ENCODE measurements at regions not wholly inside any gene's neighbourhood (a gene's known extent, or its start where the extent isn't known, plus 50 kb on each side); places are given as distances from the start of the nearest gene placed in this dataset.

DNA sequence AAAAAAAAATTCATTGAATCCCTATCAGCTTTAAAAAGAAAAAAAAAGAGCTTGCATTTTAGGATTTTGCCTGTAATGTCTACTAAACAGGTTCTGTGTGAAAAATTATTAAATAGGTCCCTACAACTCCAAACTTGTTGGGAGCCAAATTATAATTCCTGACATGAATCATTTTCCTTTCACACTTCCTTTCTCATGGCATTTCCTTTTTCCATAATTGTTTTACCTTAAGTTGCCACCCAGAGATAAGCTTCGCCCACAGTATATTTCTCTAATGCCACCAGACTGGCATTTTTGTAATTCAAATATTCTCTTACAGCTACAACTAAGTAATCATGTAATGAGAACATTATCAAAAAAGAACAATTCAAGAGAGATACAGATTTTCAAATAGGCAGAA is 348.8 kb downstream of the EFNA5 start:
- TF ChIP-seq, protein P1, sequence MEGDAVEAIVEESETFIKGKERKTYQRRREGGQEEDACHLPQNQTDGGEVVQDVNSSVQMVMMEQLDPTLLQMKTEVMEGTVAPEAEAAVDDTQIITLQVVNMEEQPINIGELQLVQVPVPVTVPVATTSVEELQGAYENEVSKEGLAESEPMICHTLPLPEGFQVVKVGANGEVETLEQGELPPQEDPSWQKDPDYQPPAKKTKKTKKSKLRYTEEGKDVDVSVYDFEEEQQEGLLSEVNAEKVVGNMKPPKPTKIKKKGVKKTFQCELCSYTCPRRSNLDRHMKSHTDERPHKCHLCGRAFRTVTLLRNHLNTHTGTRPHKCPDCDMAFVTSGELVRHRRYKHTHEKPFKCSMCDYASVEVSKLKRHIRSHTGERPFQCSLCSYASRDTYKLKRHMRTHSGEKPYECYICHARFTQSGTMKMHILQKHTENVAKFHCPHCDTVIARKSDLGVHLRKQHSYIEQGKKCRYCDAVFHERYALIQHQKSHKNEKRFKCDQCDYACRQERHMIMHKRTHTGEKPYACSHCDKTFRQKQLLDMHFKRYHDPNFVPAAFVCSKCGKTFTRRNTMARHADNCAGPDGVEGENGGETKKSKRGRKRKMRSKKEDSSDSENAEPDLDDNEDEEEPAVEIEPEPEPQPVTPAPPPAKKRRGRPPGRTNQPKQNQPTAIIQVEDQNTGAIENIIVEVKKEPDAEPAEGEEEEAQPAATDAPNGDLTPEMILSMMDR (IDR thresholded peaks at IDR 0.05; ENCODE audit: low read depth, low read length): no peak
- Histone ChIP-seq H3K9me3 (ENCODE audit: control insufficient read depth, insufficient read depth, low read length) (no peaks in the 10 kb centered on the region), H3K4me3 (ENCODE audit: low read depth, low read length) (no peak overlapping the region), H3K27ac (ENCODE audit: low read depth, low read length) (no peak overlapping the region), H3K27me3 (ENCODE audit: control insufficient read depth, insufficient read depth, low read length) (no peaks in the 10 kb centered on the region)
- CTCF ChIA-PET: interaction anchor here (1.0 kb wide), 1 partner anchor 250 kb away, joined by 4 read pairs; no protein-coding TSS in a partner anchor
- POLR2A ChIA-PET: no interaction called here
- DNase-seq (ENCODE audit: low read depth, low spot score): no peak

DNA sequence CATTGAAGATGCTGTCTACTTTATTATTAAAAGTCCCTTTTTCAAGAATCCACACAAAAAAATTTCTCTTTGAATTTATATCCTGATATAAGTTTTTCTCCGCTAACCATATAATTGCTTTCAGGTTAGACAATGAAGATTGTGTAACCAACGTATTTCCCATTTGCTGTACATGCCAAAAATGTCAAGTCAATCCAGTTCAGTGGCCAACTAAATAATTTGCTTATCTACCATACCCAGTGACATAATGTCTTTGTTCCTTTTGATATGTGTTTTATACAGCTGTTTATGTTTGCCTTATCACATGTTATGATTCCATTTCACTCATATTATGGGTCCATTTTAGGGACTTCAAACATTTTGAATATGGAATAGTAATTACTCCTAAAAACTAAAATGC is 349.9 kb downstream of the EFNA5 start:
- Histone ChIP-seq H3K9me3 (ENCODE audit: control insufficient read depth, insufficient read depth, low read length) (no peaks in the 10 kb centered on the region), H3K27ac (ENCODE audit: low read depth, low read length) (no peak overlapping the region), H3K27me3 (ENCODE audit: control insufficient read depth, insufficient read depth, low read length) (no peaks in the 10 kb centered on the region), H3K4me3 (ENCODE audit: low read depth, low read length) (no peak overlapping the region)
- DNase-seq (ENCODE audit: low read depth, low spot score): no peak
- TF ChIP-seq, protein P1 (IDR thresholded peaks at IDR 0.05; ENCODE audit: low read depth, low read length): no peak
- ChIA-PET POLR2A (no interaction called here), CTCF (interaction anchor here (1.7 kb wide), 1 partner anchor 73 kb away, joined by 3 read pairs; no protein-coding TSS in a partner anchor)

DNA sequence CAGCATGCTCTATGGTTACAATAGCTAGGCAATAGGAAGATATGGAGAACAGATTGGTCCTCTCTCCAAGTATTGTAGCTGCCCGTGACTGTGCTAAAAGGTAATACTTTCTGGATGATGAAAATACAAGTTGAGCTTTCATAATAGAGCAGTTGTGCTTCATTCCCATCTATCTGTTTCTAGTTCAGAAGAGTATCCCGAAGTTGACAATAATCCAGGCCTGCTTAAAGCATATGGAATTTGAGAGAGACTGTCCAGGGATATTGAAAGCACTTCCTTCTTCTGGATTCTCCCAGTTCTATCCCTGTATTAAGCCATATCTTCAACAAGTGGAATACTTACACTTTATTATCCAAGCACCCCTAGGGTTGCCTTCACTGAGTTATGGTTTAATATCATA is 350.4 kb downstream of the EFNA5 start:
- TF ChIP-seq, protein P1 (IDR thresholded peaks at IDR 0.05; ENCODE audit: low read depth, low read length): no peak
- Histone ChIP-seq H3K27ac (ENCODE audit: low read depth, low read length) (no peak overlapping the region), H3K9me3 (ENCODE audit: control insufficient read depth, insufficient read depth, low read length) (no peaks in the 10 kb centered on the region), H3K4me3 (ENCODE audit: low read depth, low read length) (no peak overlapping the region), H3K27me3 (ENCODE audit: control insufficient read depth, insufficient read depth, low read length) (no peaks in the 10 kb centered on the region)
- CTCF ChIA-PET: interaction anchor here (1.7 kb wide), 1 partner anchor 72 kb away, joined by 3 read pairs; no protein-coding TSS in a partner anchor
- POLR2A ChIA-PET: no interaction called here
- no peak for DNase-seq (ENCODE audit: low read depth, low spot score)

DNA sequence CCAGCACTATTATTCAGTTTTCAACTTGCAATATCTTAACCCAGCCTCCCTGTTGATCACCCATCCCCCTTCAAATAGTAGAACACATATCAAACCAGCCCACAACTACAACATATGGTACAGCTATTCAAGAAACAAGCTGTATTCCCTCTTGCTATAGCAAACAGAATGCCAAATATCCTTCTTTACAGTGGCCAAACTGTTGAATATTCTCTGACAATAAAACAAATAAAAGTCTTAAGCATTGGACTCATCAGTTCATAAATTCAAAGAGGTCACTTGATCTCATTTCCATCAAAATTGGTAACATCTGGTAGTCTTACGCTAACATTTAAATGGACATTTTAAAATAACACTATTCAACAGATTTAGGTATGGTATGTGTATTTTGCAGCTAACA is 350.8 kb downstream of the EFNA5 start:
- TF ChIP-seq, protein P1 (IDR thresholded peaks at IDR 0.05; ENCODE audit: low read depth, low read length): no peak
- no peak for DNase-seq (ENCODE audit: low read depth, low spot score)
- ChIA-PET CTCF (interaction anchor here (1.7 kb wide), 1 partner anchor 72 kb away, joined by 3 read pairs; no protein-coding TSS in a partner anchor), POLR2A (no interaction called here)
- Histone ChIP-seq H3K9me3 (ENCODE audit: control insufficient read depth, insufficient read depth, low read length) (no peaks in the 10 kb centered on the region), H3K4me3 (ENCODE audit: low read depth, low read length) (no peak overlapping the region), H3K27me3 (ENCODE audit: control insufficient read depth, insufficient read depth, low read length) (no peaks in the 10 kb centered on the region), H3K27ac (ENCODE audit: low read depth, low read length) (no peak overlapping the region)

DNA sequence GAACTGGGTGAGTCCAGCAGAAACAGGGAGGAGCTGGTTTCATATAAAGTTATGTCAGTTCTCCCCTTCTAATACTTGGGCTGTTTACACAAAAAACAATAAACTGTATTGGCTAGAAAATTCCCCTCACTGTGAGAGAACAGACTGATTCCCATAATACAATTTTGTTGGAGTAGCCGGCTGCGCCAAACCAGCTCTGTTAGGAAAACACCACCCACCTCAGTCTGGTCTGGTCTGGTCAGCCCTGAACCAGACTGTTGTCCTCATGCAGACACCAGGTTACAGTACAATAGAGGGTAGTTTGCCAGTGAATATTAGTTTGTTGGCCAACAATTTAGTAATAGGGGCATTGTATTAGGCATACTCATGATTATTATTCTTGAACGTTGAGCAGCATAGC is 356.4 kb downstream of the EFNA5 start:
- TF ChIP-seq, protein P1 (IDR thresholded peaks at IDR 0.05; ENCODE audit: low read depth, low read length): no peak
- no peak for DNase-seq (ENCODE audit: low read depth, low spot score)
- H3K4me3 ChIP-seq (ENCODE audit: low read depth, low read length): no peak overlapping the region
- POLR2A ChIA-PET: no interaction called here
- CTCF ChIA-PET: no interaction called here
- no peak overlapping the region for H3K27ac ChIP-seq (ENCODE audit: low read depth, low read length)
- no peaks in the 10 kb centered on the region for H3K9me3 ChIP-seq (ENCODE audit: control insufficient read depth, insufficient read depth, low read length)
- no peaks in the 10 kb centered on the region for H3K27me3 ChIP-seq (ENCODE audit: control insufficient read depth, insufficient read depth, low read length)
